CD4-positive, alpha-beta memory T cell (primary cell): ENCODE measurements at regions not wholly inside any gene's neighbourhood (a gene's known extent, or its start where the extent isn't known, plus 50 kb on each side); places are given as distances from the start of the nearest gene placed in this dataset.

Experiments used
- CTCF ChIA-PET: fragments of 350-600 bp; sonication (Branson Sonifier 250); formaldehyde crosslinking; loops from one replicate; lab custom pipeline; 2021; ENCODE audit warnings: inconsistent platforms; ENCODE audit not compliant: partially characterized antibody; lab: Charles Lee
- POLR2A ChIA-PET: fragments of 350-600 bp; sonication (Branson Sonifier 250); formaldehyde crosslinking; loops from one replicate; lab custom pipeline; 2021; ENCODE audit not compliant: partially characterized antibody; lab: Charles Lee
- DNase-seq, 5 donors: peaks; one replicate each; pipeline versions ENCODE4 v3.0.0 to v3.0.0-alpha.2; 2020 to 2022; ENCODE audit warnings: mixed read lengths in 1 of 5
- H3K27ac ChIP-seq: one replicate; pipeline ENCODE4 v1.7.0; 2013; ENCODE audit warnings: low read depth, low read length
- H3K27me3 ChIP-seq: 2 replicates; pipeline ENCODE4 v1.7.0; 2013; ENCODE audit warnings: mild to moderate bottlenecking, low read length, moderate library complexity; ENCODE audit not compliant: insufficient read depth
- H3K36me3 ChIP-seq: 2 replicates; pipeline ENCODE4 v1.7.0; 2013; ENCODE audit warnings: mild to moderate bottlenecking, low read length, moderate library complexity; ENCODE audit not compliant: insufficient read depth
- H3K4me1 ChIP-seq: 2 replicates; pipeline ENCODE4 v1.7.0; 2013; ENCODE audit warnings: mild to moderate bottlenecking, low read length, moderate library complexity; ENCODE audit not compliant: insufficient read depth
- H3K4me3 ChIP-seq, 2 donors: one replicate each; pipeline ENCODE4 v1.7.0; 2013; ENCODE audit warnings: low read length in 2 of 2, mild to moderate bottlenecking in 1 of 2
- H3K9me3 ChIP-seq, 2 donors: one replicate each; pipeline ENCODE4 v1.7.0; 2013; ENCODE audit warnings: low read length in 2 of 2, control low read depth in 1 of 2; ENCODE audit not compliant: control insufficient read depth in 1 of 2
- H3K27ac Mint-ChIP-seq, 7 donors: one replicate each; pipeline ENCODE4 v1.8.0; 2020 to 2021; ENCODE audit warnings: mixed read lengths in 7 of 7, mild to moderate bottlenecking in 6 of 7, inconsistent platforms in 3 of 7, moderate library complexity in 3 of 7
- H3K27me3 Mint-ChIP-seq, 2 donors: one replicate each; pipeline ENCODE4 v1.8.0; 2020 to 2021; ENCODE audit warnings: mixed read lengths in 2 of 2
- H3K36me3 Mint-ChIP-seq, 2 donors: one replicate each; pipeline ENCODE4 v1.8.0; 2020 to 2021; ENCODE audit warnings: mixed read lengths in 2 of 2, inconsistent platforms in 1 of 2, mild to moderate bottlenecking in 1 of 2
- H3K4me1 Mint-ChIP-seq, 4 donors: one replicate each; pipeline ENCODE4 v1.8.0; 2020 to 2021; ENCODE audit warnings: mixed read lengths in 4 of 4, mild to moderate bottlenecking in 1 of 4
- H3K4me3 Mint-ChIP-seq, 8 donors: one replicate each; pipeline ENCODE4 v1.8.0; 2020 to 2021; ENCODE audit warnings: mixed read lengths in 8 of 8, mild to moderate bottlenecking in 7 of 8, moderate library complexity in 6 of 8, inconsistent platforms in 3 of 8
- H3K9me3 Mint-ChIP-seq, 8 donors: one replicate each; pipeline ENCODE4 v1.8.0; 2020 to 2021; ENCODE audit warnings: mixed read lengths in 8 of 8, mild to moderate bottlenecking in 5 of 8, inconsistent platforms in 3 of 8, moderate library complexity in 1 of 8
- intact Hi-C: fragments of 100-400 bp; cut with micrococcal nuclease; formaldehyde crosslinking; loops from one replicate; pipeline ENCODE4 v1.15.1; 2023

- no peak for DNase-seq
- Mint-ChIP-seq H3K27ac (no peak overlapping the region), H3K4me3 (no peak overlapping the region), H3K4me1 (no peaks in the 10 kb centered on the region), H3K9me3 (peaks cover 0 to 11% (median under 1%) of the 10 kb centered on the region in 8 donors), H3K27me3 (no peaks in the 10 kb centered on the region), H3K36me3 (no peaks in the 10 kb centered on the region)
- POLR2A ChIA-PET, result no interaction called here
- no peak overlapping the region for H3K4me3 ChIP-seq
- CTCF ChIA-PET, result interaction anchor here (1.5 kb wide), 1 partner anchor 13 kb away, joined by 3 read pairs; no protein-coding TSS in a partner anchor
- H3K36me3 ChIP-seq, result no peaks in the 10 kb centered on the region
- H3K27me3 ChIP-seq, result no peaks in the 10 kb centered on the region
- H3K4me1 ChIP-seq, result no peaks in the 10 kb centered on the region
- intact Hi-C loops, result no loop called here
- no peaks in the 10 kb centered on the region for H3K9me3 ChIP-seq
- H3K27ac ChIP-seq, result no peak overlapping the region
These were observed 152.2 kb downstream of the OPN5 start for GRCh38 chr6:47934023-47934422.

- H3K36me3 Mint-ChIP-seq, result no peaks in the 10 kb centered on the region
- Histone ChIP-seq H3K27me3 (no peaks in the 10 kb centered on the region), H3K27ac (no peak overlapping the region), H3K36me3 (no peaks in the 10 kb centered on the region), H3K9me3 (no peaks in the 10 kb centered on the region), H3K4me1 (no peaks in the 10 kb centered on the region), H3K4me3 (no peak overlapping the region)
- DNase-seq, result no peak
- no peak overlapping the region for H3K4me3 Mint-ChIP-seq
- POLR2A ChIA-PET, result no interaction called here
- peaks cover 0 to 11% (median under 1%) of the 10 kb centered on the region in 8 donors for H3K9me3 Mint-ChIP-seq
- CTCF ChIA-PET, result no interaction called here
- intact Hi-C loops, result no loop called here
- no peak overlapping the region for H3K27ac Mint-ChIP-seq
- H3K27me3 Mint-ChIP-seq, result no peaks in the 10 kb centered on the region
- no peaks in the 10 kb centered on the region for H3K4me1 Mint-ChIP-seq
These were observed 150.7 kb downstream of the OPN5 start for GRCh38 chr6:47932575-47932974.

GRCh38 chr6:47924001-47924400 is 142.2 kb downstream of the OPN5 start:
- no peak for DNase-seq
- Mint-ChIP-seq H3K27ac (no peak overlapping the region), H3K4me3 (no peak overlapping the region), H3K9me3 (peaks cover 0 to 1% (median 0%) of the 10 kb centered on the region in 8 donors), H3K36me3 (no peaks in the 10 kb centered on the region), H3K4me1 (no peaks in the 10 kb centered on the region), H3K27me3 (no peaks in the 10 kb centered on the region)
- H3K36me3 ChIP-seq, result no peaks in the 10 kb centered on the region
- H3K4me1 ChIP-seq, result no peaks in the 10 kb centered on the region
- ChIA-PET CTCF (no interaction called here), POLR2A (no interaction called here)
- no peak overlapping the region for H3K4me3 ChIP-seq
- no peaks in the 10 kb centered on the region for H3K9me3 ChIP-seq
- no peak overlapping the region for H3K27ac ChIP-seq
- no peaks in the 10 kb centered on the region for H3K27me3 ChIP-seq
- intact Hi-C loops, result no loop called here

- H3K36me3 Mint-ChIP-seq, result no peaks in the 10 kb centered on the region
- no peak overlapping the region for H3K27ac ChIP-seq
- H3K4me1 Mint-ChIP-seq, result no peaks in the 10 kb centered on the region
- ChIA-PET CTCF (no interaction called here), POLR2A (no interaction called here)
- H3K4me1 ChIP-seq, result no peaks in the 10 kb centered on the region
- H3K4me3 ChIP-seq, result no peak overlapping the region
- H3K9me3 Mint-ChIP-seq, result peaks cover 0 to 2% (median 0%) of the 10 kb centered on the region in 8 donors
- no peak overlapping the region for H3K4me3 Mint-ChIP-seq
- intact Hi-C loops, result no loop called here
- H3K27me3 ChIP-seq, result no peaks in the 10 kb centered on the region
- no peaks in the 10 kb centered on the region for H3K9me3 ChIP-seq
- DNase-seq, result no peak
- H3K27ac Mint-ChIP-seq, result no peak overlapping the region
- H3K27me3 Mint-ChIP-seq, result no peaks in the 10 kb centered on the region
- no peaks in the 10 kb centered on the region for H3K36me3 ChIP-seq
These were observed 140.6 kb downstream of the OPN5 start for GRCh38 chr6:47922391-47922790.

- no peak overlapping the region for H3K4me3 ChIP-seq
- H3K4me1 ChIP-seq, result no peaks in the 10 kb centered on the region
- DNase-seq, result no peak
- peaks cover 0 to 2% (median 0%) of the 10 kb centered on the region in 8 donors for H3K9me3 Mint-ChIP-seq
- no peaks in the 10 kb centered on the region for H3K9me3 ChIP-seq
- H3K36me3 Mint-ChIP-seq, result no peaks in the 10 kb centered on the region
- H3K27ac Mint-ChIP-seq, result no peak overlapping the region
- H3K36me3 ChIP-seq, result no peaks in the 10 kb centered on the region
- no peaks in the 10 kb centered on the region for H3K27me3 ChIP-seq
- H3K27me3 Mint-ChIP-seq, result no peaks in the 10 kb centered on the region
- ChIA-PET POLR2A (no interaction called here), CTCF (no interaction called here)
- no peak overlapping the region for H3K4me3 Mint-ChIP-seq
- intact Hi-C loops, result no loop called here
- H3K27ac ChIP-seq, result no peak overlapping the region
- no peaks in the 10 kb centered on the region for H3K4me1 Mint-ChIP-seq
These were observed 138.0 kb downstream of the OPN5 start for GRCh38 chr6:47919875-47920274.

- ChIA-PET POLR2A (no interaction called here), CTCF (no interaction called here)
- H3K36me3 Mint-ChIP-seq, result no peaks in the 10 kb centered on the region
- H3K9me3 Mint-ChIP-seq, result peaks cover 0 to 2% (median 0%) of the 10 kb centered on the region in 8 donors
- no peak overlapping the region for H3K4me3 ChIP-seq
- DNase-seq, result no peak
- no peaks in the 10 kb centered on the region for H3K4me1 Mint-ChIP-seq
- H3K36me3 ChIP-seq, result no peaks in the 10 kb centered on the region
- intact Hi-C loops, result no loop called here
- no peak overlapping the region for H3K27ac ChIP-seq
- H3K4me3 Mint-ChIP-seq, result no peak overlapping the region
- H3K27me3 Mint-ChIP-seq, result no peaks in the 10 kb centered on the region
- H3K9me3 ChIP-seq, result no peaks in the 10 kb centered on the region
- no peak overlapping the region for H3K27ac Mint-ChIP-seq
- no peaks in the 10 kb centered on the region for H3K27me3 ChIP-seq
- no peaks in the 10 kb centered on the region for H3K4me1 ChIP-seq
These were observed 136.0 kb downstream of the OPN5 start for GRCh38 chr6:47917811-47918210.

- no peaks in the 10 kb centered on the region for H3K36me3 Mint-ChIP-seq
- no peak for DNase-seq
- no peak overlapping the region for H3K27ac Mint-ChIP-seq
These were observed 135.4 kb downstream of the OPN5 start for GRCh38 chr6:47917202-47917601.

GRCh38 chr6:47915017-47915416 is 133.2 kb downstream of the OPN5 start:
- no peak overlapping the region for H3K27ac Mint-ChIP-seq
- DNase-seq, result no peak
- Histone ChIP-seq H3K4me1 (no peaks in the 10 kb centered on the region), H3K27me3 (no peaks in the 10 kb centered on the region), H3K4me3 (no peak overlapping the region), H3K36me3 (no peaks in the 10 kb centered on the region), H3K9me3 (no peaks in the 10 kb centered on the region), H3K27ac (no peak overlapping the region)
- peaks cover 0 to 6% (median 0%) of the 10 kb centered on the region in 8 donors for H3K9me3 Mint-ChIP-seq
- no peaks in the 10 kb centered on the region for H3K4me1 Mint-ChIP-seq
- ChIA-PET CTCF (interaction anchor here (1.0 kb wide), 1 partner anchor 13 kb away, joined by 3 read pairs; no protein-coding TSS in a partner anchor), POLR2A (no interaction called here)
- H3K4me3 Mint-ChIP-seq, result no peak overlapping the region
- no peaks in the 10 kb centered on the region for H3K27me3 Mint-ChIP-seq
- intact Hi-C loops, result no loop called here
- no peaks in the 10 kb centered on the region for H3K36me3 Mint-ChIP-seq

More at GRCh38 chr6:47917202-47917601, 135.4 kb downstream of the OPN5 start:
- intact Hi-C loops, result no loop called here
- Mint-ChIP-seq H3K4me3 (no peak overlapping the region), H3K27me3 (no peaks in the 10 kb centered on the region), H3K9me3 (peaks cover 0 to 2% (median 0%) of the 10 kb centered on the region in 8 donors), H3K4me1 (no peaks in the 10 kb centered on the region)
- Histone ChIP-seq H3K4me3 (no peak overlapping the region), H3K36me3 (no peaks in the 10 kb centered on the region), H3K4me1 (no peaks in the 10 kb centered on the region), H3K27me3 (no peaks in the 10 kb centered on the region), H3K9me3 (no peaks in the 10 kb centered on the region), H3K27ac (no peak overlapping the region)
- ChIA-PET CTCF (no interaction called here), POLR2A (no interaction called here)
